Right lobe of liver (tissue), 6 donors: ENCODE measurements at regions not wholly inside any gene's neighbourhood (a gene's known extent, or its start where the extent isn't known, plus 50 kb on each side); places are given as distances from the start of the nearest gene placed in this dataset.

Source experiments
- ATAC-seq, 4 donors: fragments of 200-7000 bp; cut with Tn5 transposase; one replicate each; pipeline ENCODE4 v1.9.1; 2020; ENCODE audit warnings: mild to moderate bottlenecking in 4 of 4, moderate library complexity in 4 of 4
- DNase-seq, 3 donors: peaks; one replicate each; pipeline ENCODE4 v3.0.0-alpha.2; 2020
- H3K27ac ChIP-seq, 3 donors: fragments of 200-600 bp; one replicate each; pipeline ENCODE4 v1.8.0; 2022
- H3K27me3 ChIP-seq, 2 donors: fragments of 200-600 bp; one replicate each; pipeline ENCODE4 v1.8.0; 2022
- H3K36me3 ChIP-seq, 4 donors: fragments of 200-600 bp; sonication (generic) in 1 of 4; one replicate each; pipeline versions ENCODE4 v1.5.1 to v1.8.0; 2017 to 2022; ENCODE audit warnings: control low read depth in 1 of 4
- H3K4me1 ChIP-seq, 4 donors: fragments of 200-600 bp; sonication (generic) in 1 of 4; one replicate each; pipeline versions ENCODE4 v1.5.1 to v1.8.0; 2017 to 2022; ENCODE audit warnings: control low read depth in 1 of 4
- H3K4me3 ChIP-seq, 3 donors: fragments of 200-600 bp; one replicate each; pipeline ENCODE4 v1.8.0; 2022
- H3K9me3 ChIP-seq, 4 donors: fragments of 200-600 bp; sonication (generic) in 1 of 4; one replicate each; pipeline versions ENCODE4 v1.5.1 to v1.8.0; 2017 to 2022; ENCODE audit warnings: control low read depth in 1 of 4
- POLR2A ChIP-seq: fragments of 450-650 bp; IDR thresholded peaks from one replicate; pipeline ENCODE4 v1.6.1; 2017; ENCODE audit warnings: antibody characterized with exemption, mild to moderate bottlenecking
- WGBS: methylation state at CpG from one replicate; pipeline ENCODE4 v1.1.6; 2018; ENCODE audit warnings: low coverage, low lambda C conversion rate; ENCODE audit not compliant: insufficient coverage; ENCODE audit errors: missing lambda C conversion rate; 5-methylcytosine and 5-hydroxymethylcytosine counted together
- intact Hi-C, 2 donors: fragments of 100-400 bp; cut with DNase I; formaldehyde crosslinking; loops; one replicate each; pipeline versions ENCODE4 v1.11.2 to v1.14.1; 2022
- TF ChIP-seq, protein P1 (sequence below), 4 donors: fragments of 200-600 bp in 3 of 4; fragments of 450-650 bp in 1 of 4; IDR thresholded peaks; one replicate each; pipeline versions ENCODE4 v1.5.1 to v1.8.0; 2016 to 2022; ENCODE audit warnings: antibody characterized with exemption in 4 of 4, mild to moderate bottlenecking in 2 of 4
- donor health status: DM: no; HTN: yes; CAD: no.
- donor health status: DM: no; HTN: no; CAD: no.
- donor health status: DM: no; HTN: no; CAD: no.
- donor health status: DM: no; HTN: yes; CAD: no.
- donor health status: DM: no; HTN: yes; CAD: no.

GRCh38 chr9:8255850-8256249 lies 456.3 kb upstream of the DMAC1 start:
- no peak for TF ChIP-seq POLR2A
- TF ChIP-seq, protein P1, sequence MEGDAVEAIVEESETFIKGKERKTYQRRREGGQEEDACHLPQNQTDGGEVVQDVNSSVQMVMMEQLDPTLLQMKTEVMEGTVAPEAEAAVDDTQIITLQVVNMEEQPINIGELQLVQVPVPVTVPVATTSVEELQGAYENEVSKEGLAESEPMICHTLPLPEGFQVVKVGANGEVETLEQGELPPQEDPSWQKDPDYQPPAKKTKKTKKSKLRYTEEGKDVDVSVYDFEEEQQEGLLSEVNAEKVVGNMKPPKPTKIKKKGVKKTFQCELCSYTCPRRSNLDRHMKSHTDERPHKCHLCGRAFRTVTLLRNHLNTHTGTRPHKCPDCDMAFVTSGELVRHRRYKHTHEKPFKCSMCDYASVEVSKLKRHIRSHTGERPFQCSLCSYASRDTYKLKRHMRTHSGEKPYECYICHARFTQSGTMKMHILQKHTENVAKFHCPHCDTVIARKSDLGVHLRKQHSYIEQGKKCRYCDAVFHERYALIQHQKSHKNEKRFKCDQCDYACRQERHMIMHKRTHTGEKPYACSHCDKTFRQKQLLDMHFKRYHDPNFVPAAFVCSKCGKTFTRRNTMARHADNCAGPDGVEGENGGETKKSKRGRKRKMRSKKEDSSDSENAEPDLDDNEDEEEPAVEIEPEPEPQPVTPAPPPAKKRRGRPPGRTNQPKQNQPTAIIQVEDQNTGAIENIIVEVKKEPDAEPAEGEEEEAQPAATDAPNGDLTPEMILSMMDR (IDR thresholded peaks at IDR 0.05) = no peak
- Histone ChIP-seq H3K4me3 (no peak overlapping the region), H3K27me3 (no peaks in the 10 kb centered on the region), H3K27ac (no peak overlapping the region), H3K36me3 (no peaks in the 10 kb centered on the region), H3K9me3 (no peaks in the 10 kb centered on the region), H3K4me1 (no peaks in the 10 kb centered on the region)
- intact Hi-C loops = no loop called here
- DNase-seq (no peak), ATAC-seq (no peak)

DNA sequence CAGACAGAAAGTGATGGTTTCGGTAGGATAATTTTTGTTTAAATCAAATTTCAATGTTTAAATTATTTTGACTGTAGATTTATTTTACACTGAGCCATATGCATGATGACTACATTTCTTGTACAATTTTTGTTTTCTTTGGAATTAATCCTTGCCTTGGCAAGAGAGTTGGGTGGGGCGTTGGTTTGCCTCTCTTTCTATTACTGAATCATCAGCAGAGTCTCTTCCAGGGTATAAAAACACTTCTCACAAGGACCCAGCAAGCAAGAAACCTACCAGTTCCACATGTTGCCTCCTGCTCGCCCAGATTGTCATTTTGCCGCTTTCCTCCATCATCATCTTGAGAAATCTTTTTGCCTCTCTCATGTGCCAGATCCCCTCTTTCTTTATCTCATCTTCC lies 455.0 kb upstream of the DMAC1 start:
- 81% methylated on average over 4 of the region's 4 CpGs for WGBS
- no peak for ATAC-seq
- intact Hi-C loops = no loop called here

GRCh38 chr9:8252445-8252844 lies 452.9 kb upstream of the DMAC1 start:
- intact Hi-C loops = no loop called here
- TF ChIP-seq, protein P1 (IDR thresholded peaks at IDR 0.05) = no peak
- no peaks in the 10 kb centered on the region for H3K36me3 ChIP-seq
- DNase-seq (no peak), ATAC-seq (no peak)
- no peak overlapping the region for H3K4me3 ChIP-seq
- no peaks in the 10 kb centered on the region for H3K9me3 ChIP-seq
- WGBS = 70% methylated on average over 4 of the region's 4 CpGs
- no peaks in the 10 kb centered on the region for H3K4me1 ChIP-seq
- no peaks in the 10 kb centered on the region for H3K27me3 ChIP-seq
- no peak overlapping the region for H3K27ac ChIP-seq

More for the DNA sequence above, 455.0 kb upstream of the DMAC1 start:
- no peaks in the 10 kb centered on the region for H3K4me1 ChIP-seq
- H3K27ac ChIP-seq = no peak overlapping the region
- TF ChIP-seq, protein P1 (IDR thresholded peaks at IDR 0.05) = no peak
- TF ChIP-seq POLR2A = no peak
- H3K4me3 ChIP-seq = no peak overlapping the region
- H3K27me3 ChIP-seq = no peaks in the 10 kb centered on the region
- H3K9me3 ChIP-seq = no peaks in the 10 kb centered on the region
- DNase-seq = no peak
- no peaks in the 10 kb centered on the region for H3K36me3 ChIP-seq

DNA sequence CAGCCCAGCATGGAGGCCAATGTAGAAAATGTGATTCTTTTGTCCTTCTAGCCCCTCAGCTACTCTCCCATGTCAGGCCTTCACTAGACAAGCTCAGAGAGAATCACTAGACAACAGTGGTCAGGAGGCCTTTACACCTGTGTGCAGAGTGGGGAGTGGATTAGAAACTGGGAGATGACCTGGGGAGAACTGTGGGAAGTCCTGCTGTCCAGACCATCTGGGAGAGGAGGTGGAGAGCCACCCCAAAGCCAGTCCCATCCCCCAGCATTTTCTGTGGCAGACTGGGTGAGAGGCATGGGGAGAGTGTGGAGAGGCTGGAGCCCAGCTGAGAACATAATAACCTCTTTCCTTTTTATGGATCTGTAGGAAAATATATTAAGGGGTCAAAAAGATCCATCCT lies 452.0 kb upstream of the DMAC1 start:
- Histone ChIP-seq H3K36me3 (no peaks in the 10 kb centered on the region), H3K4me1 (no peaks in the 10 kb centered on the region), H3K27ac (no peak overlapping the region), H3K9me3 (no peaks in the 10 kb centered on the region), H3K4me3 (no peak overlapping the region), H3K27me3 (no peaks in the 10 kb centered on the region)
- no peak for DNase-seq
- intact Hi-C loops = no loop called here
- no peak for ATAC-seq
- TF ChIP-seq, protein P1 (IDR thresholded peaks at IDR 0.05) = no peak
- no peak for TF ChIP-seq POLR2A

GRCh38 chr9:8244505-8245092 lies 445.0 kb upstream of the DMAC1 start:
- Histone ChIP-seq H3K36me3 (no peaks in the 10 kb centered on the region), H3K27ac (no peak overlapping the region), H3K4me1 (no peaks in the 10 kb centered on the region), H3K9me3 (no peaks in the 10 kb centered on the region), H3K27me3 (no peaks in the 10 kb centered on the region), H3K4me3 (no peak overlapping the region)
- ATAC-seq = no peak
- DNase-seq = no peak
- intact Hi-C loops = no loop called here
- WGBS = 69% methylated on average over 8 of the region's 8 CpGs
- TF ChIP-seq, protein P1 (IDR thresholded peaks at IDR 0.05) = no peak
- TF ChIP-seq POLR2A = no peak
